H1 (cell line): ENCODE measurements at regions not wholly inside any gene's neighbourhood (a gene's known extent, or its start where the extent isn't known, plus 50 kb on each side); places are given as distances from the start of the nearest gene placed in this dataset.

Experiments
- CTCF ChIA-PET: fragments of 300-600 bp; sonication (Branson Sonifier 250); formaldehyde crosslinking; loops from one replicate; lab custom pipeline; 2021; ENCODE audit not compliant: partially characterized antibody; lab: Charles Lee
- POLR2A ChIA-PET: fragments of 300-600 bp; sonication (Branson Sonifier 250); formaldehyde crosslinking; loops from one replicate; lab custom pipeline; 2021; ENCODE audit warnings: inconsistent platforms; ENCODE audit not compliant: partially characterized antibody; lab: Charles Lee
- DNase-seq, 2 experiments: peaks; one replicate each; pipeline versions ENCODE4 v3.0.0 to v3.0.0-alpha.2; 2010 to 2022; ENCODE audit warnings: low spot score in 2 of 2, low read depth in 1 of 2, mixed read lengths in 1 of 2
- FAIRE-seq: peaks from 2 replicates; lab custom pipeline; 2011; peaks lifted over from hg19 to GRCh38; lab: Jason Lieb, UNC
- H2AFZ ChIP-seq: 2 replicates; pipeline ENCODE4 v1.8.1; 2012; ENCODE audit warnings: low read length, inconsistent platforms
- H2AK5ac ChIP-seq: 2 replicates; pipeline ENCODE4 v1.6.1; 2013; ENCODE audit warnings: low read depth, low read length
- H2BK120ac ChIP-seq: replicated peaks from 2 replicates; pipeline ENCODE3; 2013; ENCODE audit warnings: low read depth, low read length, inconsistent platforms
- H2BK12ac ChIP-seq: 2 replicates; pipeline ENCODE4 v1.6.1; 2013; ENCODE audit warnings: low read depth, low read length
- H2BK15ac ChIP-seq: 2 replicates; pipeline ENCODE4 v1.6.1; 2013; ENCODE audit warnings: low read length
- H2BK20ac ChIP-seq: 2 replicates; pipeline ENCODE4 v1.6.1; 2013; ENCODE audit warnings: low read length
- H2BK5ac ChIP-seq: 2 replicates; pipeline ENCODE4 v1.6.1; 2013; ENCODE audit warnings: low read depth, low read length
- H3K14ac ChIP-seq: 2 replicates; pipeline ENCODE4 v1.6.1; 2013; ENCODE audit warnings: inconsistent platforms; ENCODE audit not compliant: insufficient read length
- H3K18ac ChIP-seq: 2 replicates; pipeline ENCODE4 v1.6.1; 2013; ENCODE audit warnings: low read length; ENCODE audit errors: extremely low read depth
- H3K23ac ChIP-seq: 2 replicates; pipeline ENCODE4 v1.6.1; 2013; ENCODE audit warnings: inconsistent platforms; ENCODE audit not compliant: insufficient read length
- H3K23me2 ChIP-seq: 2 replicates; pipeline ENCODE4 v1.6.1; 2013; ENCODE audit warnings: low read depth, low read length
- H3K27ac ChIP-seq: 2 replicates; pipeline ENCODE4 v1.6.1; 2011; ENCODE audit warnings: low read depth, low read length, inconsistent platforms
- H3K27me3 ChIP-seq, 4 experiments: replicated peaks in 1 of 4; 1 replicate in 1 of 4; 2 replicates in 3 of 4; pipeline versions ENCODE4 v1.6.1 to v1.8.1; 2011 to 2013; ENCODE audit warnings: low read length in 3 of 4, mild to moderate bottlenecking in 3 of 4, inconsistent platforms in 2 of 4, mixed read lengths in 2 of 4, moderate library complexity in 1 of 4; ENCODE audit not compliant: control insufficient read depth in 3 of 4, insufficient read depth in 3 of 4; ENCODE audit errors: extremely low read depth in 1 of 4
- H3K36me3 ChIP-seq, 4 experiments: 2 replicates each; pipeline versions ENCODE4 v1.6.1 to v1.8.1; 2011 to 2013; ENCODE audit warnings: mild to moderate bottlenecking in 4 of 4, low read length in 3 of 4, moderate library complexity in 2 of 4, control low read depth in 1 of 4, inconsistent platforms in 1 of 4; ENCODE audit not compliant: insufficient read depth in 4 of 4, control insufficient read depth in 2 of 4
- H3K4ac ChIP-seq: replicated peaks from 2 replicates; pipeline ENCODE3; 2013; ENCODE audit warnings: low read length, low read depth, mixed read lengths, inconsistent platforms; ENCODE audit not compliant: insufficient read length
- H3K4me1 ChIP-seq, 4 experiments: replicated peaks in 1 of 4; 1 replicate in 1 of 4; 2 replicates in 3 of 4; pipeline versions ENCODE4 v1.6.1 to v1.8.1; 2011 to 2013; ENCODE audit warnings: low read length in 3 of 4, inconsistent platforms in 2 of 4, mixed read lengths in 1 of 4; ENCODE audit not compliant: insufficient read depth in 4 of 4, control insufficient read depth in 3 of 4
- H3K4me2 ChIP-seq, 2 experiments: 2 replicates each; pipeline versions ENCODE4 v1.6.1 to v1.8.1; 2011 to 2013; ENCODE audit warnings: low read depth in 2 of 2, low read length in 2 of 2, control low read depth in 1 of 2, inconsistent platforms in 1 of 2, mild to moderate bottlenecking in 1 of 2; ENCODE audit not compliant: insufficient read depth in 1 of 2
- H3K4me3 ChIP-seq, 4 experiments: fragments of 200-600, 300-600 bp in 1 of 4; sonication (generic), shearing (Covaris generic), sonication (Bioruptor Twin) in 1 of 4; 2 replicates each; pipeline versions ENCODE4 v1.5.1 to v1.8.1; 2011 to 2016; ENCODE audit warnings: low read length in 4 of 4, low read depth in 3 of 4, control low read depth in 2 of 4, inconsistent platforms in 2 of 4, mild to moderate bottlenecking in 2 of 4, mixed read lengths in 1 of 4, moderate library complexity in 1 of 4; ENCODE audit not compliant: insufficient read depth in 2 of 4; ENCODE audit errors: extremely low read depth in 1 of 4
- H3K56ac ChIP-seq: replicated peaks from 2 replicates; pipeline ENCODE3; 2013; ENCODE audit warnings: low read depth, mild to moderate bottlenecking, mixed read lengths, low read length, inconsistent platforms; ENCODE audit not compliant: insufficient read length
- H3K79me1 ChIP-seq: 2 replicates; pipeline ENCODE4 v1.6.1; 2013; ENCODE audit warnings: low read depth, low read length, control low read depth
- H3K79me2 ChIP-seq, 2 experiments: 2 replicates each; pipeline versions ENCODE4 v1.6.1 to v1.8.1; 2012 to 2013; ENCODE audit warnings: low read length in 2 of 2, mild to moderate bottlenecking in 2 of 2, inconsistent platforms in 1 of 2; ENCODE audit not compliant: insufficient read depth in 2 of 2, control insufficient read depth in 1 of 2
- H3K9ac ChIP-seq, 4 experiments: replicated peaks in 1 of 4; 1 replicate in 1 of 4; 2 replicates in 3 of 4; pipeline versions ENCODE4 v1.6.1 to v1.8.1; 2011 to 2013; ENCODE audit warnings: low read depth in 3 of 4, low read length in 3 of 4, control low read depth in 2 of 4, mild to moderate bottlenecking in 2 of 4, moderate library complexity in 2 of 4, inconsistent platforms in 1 of 4; ENCODE audit errors: extremely low read depth in 1 of 4
- H3K9me3 ChIP-seq, 2 experiments: 2 replicates each; pipeline versions ENCODE4 v1.6.1 to v1.8.1; 2012 to 2013; ENCODE audit warnings: mild to moderate bottlenecking in 2 of 2, moderate library complexity in 2 of 2, control low read depth in 1 of 2, inconsistent platforms in 1 of 2, low read depth in 1 of 2, low read length in 1 of 2, mixed read lengths in 1 of 2; ENCODE audit not compliant: insufficient read depth in 2 of 2
- H4K20me1 ChIP-seq, 2 experiments: replicated peaks in 1 of 2; 2 replicates each; pipeline versions ENCODE3 to v1.8.1; 2011 to 2013; ENCODE audit warnings: inconsistent platforms in 2 of 2, low read length in 2 of 2, mild to moderate bottlenecking in 1 of 2; ENCODE audit not compliant: insufficient read depth in 2 of 2, control insufficient read depth in 1 of 2
- H4K5ac ChIP-seq: 2 replicates; pipeline ENCODE4 v1.6.1; 2013; ENCODE audit warnings: low read length, low read depth, mixed read lengths, inconsistent platforms; ENCODE audit not compliant: insufficient read length
- H4K8ac ChIP-seq: 2 replicates; pipeline ENCODE4 v1.8.0; 2013; ENCODE audit warnings: mild to moderate bottlenecking, moderate library complexity, low read length, inconsistent platforms; ENCODE audit not compliant: insufficient read depth; ENCODE audit errors: extremely low read depth
- H4K91ac ChIP-seq: replicated peaks from 2 replicates; pipeline ENCODE3; 2013; ENCODE audit warnings: low read length, mixed read lengths, inconsistent platforms; ENCODE audit not compliant: insufficient read length
- ASH2L ChIP-seq: fragments of 200-600, 300-600 bp; sonication (generic); IDR thresholded peaks from one replicate; pipeline ENCODE4 v1.7.1; 2017; ENCODE audit warnings: low read length
- POLR2AphosphoS5 ChIP-seq: IDR thresholded peaks from 2 replicates; pipeline ENCODE4 v1.6.1; 2011; ENCODE audit warnings: low read depth, low read length
- TEAD4 ChIP-seq: IDR thresholded peaks from 2 replicates; pipeline ENCODE4 v1.6.1; 2012; ENCODE audit warnings: low read depth, low read length, inconsistent platforms, mixed read lengths
- WGBS, 2 experiments: shearing (Covaris generic) in 1 of 2; methylation state at CpG; one replicate each; pipeline versions ENCODE4 v1.1.6 to v1.1.7; 2013 to 2015; ENCODE audit warnings: low lambda C conversion rate in 2 of 2, mixed read lengths in 2 of 2, inconsistent platforms in 1 of 2, low coverage in 1 of 2, missing lambda C conversion rate in 1 of 2; ENCODE audit not compliant: insufficient replicate concordance in 2 of 2, insufficient coverage in 1 of 2, insufficient read length in 1 of 2; ENCODE audit errors: extremely low coverage in 1 of 2, missing lambda C conversion rate in 1 of 2; 5-methylcytosine and 5-hydroxymethylcytosine counted together
- TF ChIP-seq, protein P1 (sequence below): IDR thresholded peaks from 2 replicates; pipeline ENCODE4 v1.6.1; 2012; ENCODE audit warnings: low read length, inconsistent platforms

DNA sequence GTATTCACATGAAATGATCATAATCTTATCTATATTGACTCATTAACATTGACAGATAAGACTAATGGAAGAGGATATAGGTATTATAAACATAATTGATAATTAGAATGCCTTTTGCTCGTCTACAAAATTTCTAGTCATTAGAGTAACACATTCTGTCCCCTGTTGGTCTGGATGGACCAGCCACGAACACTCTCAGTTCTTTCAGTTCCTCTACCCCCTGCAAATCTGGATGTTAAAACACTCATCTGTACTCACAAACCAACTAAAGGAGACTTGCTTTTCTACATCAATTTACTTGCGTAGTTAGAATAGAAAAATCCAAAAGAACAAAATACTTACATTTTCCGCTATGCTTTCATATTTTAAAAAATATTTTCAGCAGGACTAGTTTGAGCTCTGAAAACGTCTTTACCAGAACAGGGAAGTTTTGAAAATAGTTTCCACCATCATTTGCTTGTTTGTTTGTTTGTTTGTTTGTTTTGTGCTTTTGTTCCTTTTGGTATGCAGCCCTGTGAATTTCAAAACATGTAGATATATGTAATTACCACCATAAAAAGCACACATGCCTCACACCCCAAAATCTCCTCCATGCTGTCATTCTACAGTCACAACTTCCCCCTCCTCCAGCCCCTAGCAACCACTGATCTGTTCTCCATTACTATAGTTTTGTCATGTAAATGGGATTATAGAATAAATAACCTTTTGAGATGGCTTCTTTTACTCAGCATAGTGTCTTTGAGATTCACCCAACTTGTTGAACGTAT, 103.8 kb downstream of the FZD1 start:
- Histone ChIP-seq H3K56ac (no peak overlapping the region), H3K23ac (no peak overlapping the region), H3K79me1 (no peaks in the 10 kb centered on the region), H2AK5ac (no peak overlapping the region), H3K79me2 (no peaks in the 10 kb centered on the region), H2BK120ac (no peak overlapping the region), H3K4me1 (peaks cover 0 to 9% (median 2%) of the 10 kb centered on the region in 4 experiments; a peak in 4 of 7 replicates), H2BK20ac (no peak overlapping the region), H4K91ac (no peak overlapping the region), H2BK5ac (no peak overlapping the region), H2BK15ac (no peak overlapping the region), H3K27me3 (peaks cover 0 to 3% (median 0%) of the 10 kb centered on the region in 4 experiments; a peak in 2 of 7 replicates), H3K9me3 (no peaks in the 10 kb centered on the region), H3K27ac (no peak overlapping the region), H3K4ac (no peak overlapping the region), H3K18ac (no peak overlapping the region), H3K14ac (no peak overlapping the region), H4K20me1 (no peaks in the 10 kb centered on the region), H2AFZ (no peak overlapping the region), H4K8ac (no peak overlapping the region), H2BK12ac (no peak overlapping the region), H3K4me3 (peak overlapping the region in 1 of 4 experiments; percentile 5; a peak in 1 of 8 replicates), H4K5ac (no peak overlapping the region), H3K9ac (no peak overlapping the region), H3K4me2 (peak overlapping the region; percentile 9 to 16; a peak in 1 of 4 replicates), H3K23me2 (no peaks in the 10 kb centered on the region; the same call in 1 of the 2 replicates), H3K36me3 (no peaks in the 10 kb centered on the region)
- FAIRE-seq = no peak
- ChIA-PET CTCF (interaction anchor here (0.5 to 1.7 kb wide), 5 partner anchors 12 to 913 kb away, joined by 3 to 5 read pairs (median 4); no protein-coding TSS in a partner anchor), POLR2A (no interaction called here)
- 40% methylated on average over 6 of the region's 6 CpGs; no CpG with 5 or more reads in 1 of the 2 experiments for WGBS, 2 experiments
- DNase-seq = no peak
- no peak for TF ChIP-seq ASH2L
- TF ChIP-seq TEAD4 = no peak
- TF ChIP-seq, protein P1, sequence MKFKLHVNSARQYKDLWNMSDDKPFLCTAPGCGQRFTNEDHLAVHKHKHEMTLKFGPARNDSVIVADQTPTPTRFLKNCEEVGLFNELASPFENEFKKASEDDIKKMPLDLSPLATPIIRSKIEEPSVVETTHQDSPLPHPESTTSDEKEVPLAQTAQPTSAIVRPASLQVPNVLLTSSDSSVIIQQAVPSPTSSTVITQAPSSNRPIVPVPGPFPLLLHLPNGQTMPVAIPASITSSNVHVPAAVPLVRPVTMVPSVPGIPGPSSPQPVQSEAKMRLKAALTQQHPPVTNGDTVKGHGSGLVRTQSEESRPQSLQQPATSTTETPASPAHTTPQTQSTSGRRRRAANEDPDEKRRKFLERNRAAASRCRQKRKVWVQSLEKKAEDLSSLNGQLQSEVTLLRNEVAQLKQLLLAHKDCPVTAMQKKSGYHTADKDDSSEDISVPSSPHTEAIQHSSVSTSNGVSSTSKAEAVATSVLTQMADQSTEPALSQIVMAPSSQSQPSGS = no peak
- no peak for TF ChIP-seq POLR2AphosphoS5
